ENCODE measurements at regions not wholly inside any gene's neighbourhood (a gene's known extent, or its start where the extent isn't known, plus 50 kb on each side); places are given as distances from the start of the nearest gene placed in this dataset.

- no peak for ATAC-seq
- Histone ChIP-seq H3K27ac (no peak overlapping the region), H3K36me3 (no peaks in the 10 kb centered on the region), H3K27me3 (no peaks in the 10 kb centered on the region), H3K4me1 (no peaks in the 10 kb centered on the region), H3K4me3 (no peak overlapping the region), H3K9me3 (no peaks in the 10 kb centered on the region)
- intact Hi-C loops (cut with DNase I): no loop called here
- DNase-seq: no peak
- 34 to 36% methylated on average over 4 of the region's 4 CpGs for WGBS, 2 donors
- FAIRE-seq: no peak
- TF ChIP-seq CTCF (IDR thresholded peaks at IDR 0.05): no peak
Measured at GRCh38 chr4:45004847-45005565, 278.6 kb upstream of the GNPDA2 start.

- H3K4me1 ChIP-seq: no peaks in the 10 kb centered on the region
- intact Hi-C loops (cut with DNase I): no loop called here
- no peak overlapping the region for H3K27ac ChIP-seq
- no peaks in the 10 kb centered on the region for H3K36me3 ChIP-seq
- FAIRE-seq: no peak
- no peak overlapping the region for H3K4me3 ChIP-seq
- H3K9me3 ChIP-seq: no peaks in the 10 kb centered on the region
- no peaks in the 10 kb centered on the region for H3K27me3 ChIP-seq
- 59 to 66% methylated on average over 2 of the region's 2 CpGs for WGBS, 2 donors
- ATAC-seq: no peak
- TF ChIP-seq CTCF (IDR thresholded peaks at IDR 0.05): no peak
- DNase-seq: no peak
Measured at GRCh38 chr4:45004326-45004725, 278.0 kb upstream of the GNPDA2 start.

DNA sequence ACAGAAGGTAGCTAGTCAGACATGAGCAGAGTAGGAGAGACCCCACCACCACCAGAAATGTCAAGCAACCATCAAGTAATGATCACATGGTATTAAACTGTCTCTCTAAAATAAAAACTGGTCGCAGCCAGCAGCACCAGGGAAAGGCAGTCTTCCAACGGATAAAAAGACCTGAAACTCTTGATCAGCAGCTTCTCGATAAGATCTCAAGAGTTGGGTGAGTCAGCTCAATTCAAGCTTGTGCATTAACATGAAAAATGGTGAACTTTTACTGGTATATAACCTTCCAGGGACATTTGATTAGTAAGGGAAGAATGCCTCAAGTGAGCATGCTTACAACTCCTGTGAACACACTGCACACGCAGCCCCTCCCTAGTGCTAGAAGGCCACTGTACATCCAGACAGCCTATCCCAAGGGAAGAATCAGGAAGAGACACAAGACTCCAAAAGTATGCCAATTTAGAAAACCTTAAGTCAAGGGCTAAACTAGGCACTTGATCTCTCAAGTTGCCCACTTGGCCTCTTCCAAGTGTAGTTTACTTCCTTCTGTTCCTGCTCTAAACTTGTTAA lies 270.0 kb upstream of the GNPDA2 start:
- FAIRE-seq (no peak), ATAC-seq (no peak), DNase-seq (no peak)
- Histone ChIP-seq H3K27ac (no peak overlapping the region), H3K4me1 (no peaks in the 10 kb centered on the region), H3K9me3 (no peaks in the 10 kb centered on the region), H3K4me3 (no peak overlapping the region), H3K27me3 (no peaks in the 10 kb centered on the region), H3K36me3 (no peaks in the 10 kb centered on the region)
- no peak for TF ChIP-seq CTCF (IDR thresholded peaks at IDR 0.05)
- WGBS, 2 donors: 65 to 72% methylated on average over 4 of the region's 4 CpGs
- intact Hi-C loops (cut with DNase I): no loop called here

DNA sequence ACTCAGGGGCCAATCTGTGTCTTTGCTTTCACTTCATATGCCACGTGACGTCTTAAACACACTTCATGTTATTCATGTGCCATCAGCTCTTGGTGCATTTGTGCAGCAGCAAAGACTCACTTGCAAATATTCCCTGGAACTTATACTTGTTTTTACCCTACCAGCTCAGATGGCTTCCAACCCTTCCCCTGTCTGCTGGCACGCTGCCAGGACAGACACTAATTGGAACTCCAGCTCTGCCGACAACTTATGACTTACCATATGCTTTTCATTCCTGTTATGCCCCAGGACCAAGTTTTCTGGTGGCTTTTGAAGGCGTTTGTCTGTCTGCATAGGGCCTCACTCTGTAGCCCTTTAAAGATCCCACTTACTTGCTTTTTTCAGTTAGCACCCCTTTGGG lies 261.7 kb upstream of the GNPDA2 start:
- WGBS, 2 donors: 52 to 63% methylated on average over 5 of the region's 5 CpGs
- no peak for FAIRE-seq
- Histone ChIP-seq H3K27me3 (no peaks in the 10 kb centered on the region), H3K27ac (no peak overlapping the region), H3K36me3 (no peaks in the 10 kb centered on the region), H3K4me3 (no peak overlapping the region), H3K4me1 (no peaks in the 10 kb centered on the region), H3K9me3 (no peaks in the 10 kb centered on the region)
- ATAC-seq: no peak
- intact Hi-C loops (cut with DNase I): no loop called here
- peak in 1 of 6 donors; percentile 19 for DNase-seq
- TF ChIP-seq CTCF (IDR thresholded peaks at IDR 0.05): no peak

DNA sequence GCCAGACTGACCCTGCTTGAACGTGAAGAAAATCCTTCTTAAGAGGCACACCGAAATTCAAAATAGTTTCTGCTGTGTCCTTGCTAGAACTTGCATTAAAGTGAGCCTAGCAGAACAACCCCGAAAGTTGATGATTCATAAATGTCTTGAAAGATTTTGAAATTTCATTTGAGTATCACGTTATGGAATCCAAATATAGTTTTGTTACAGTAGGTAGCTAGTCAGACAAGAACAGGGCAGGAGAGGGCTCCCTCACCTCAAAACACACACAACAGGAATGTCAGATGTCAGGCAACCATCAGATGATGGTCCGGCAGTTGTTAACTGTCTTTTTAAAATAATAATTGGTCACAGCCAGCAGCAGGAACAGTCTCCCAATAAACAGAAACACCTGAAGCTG lies 259.6 kb upstream of the GNPDA2 start:
- FAIRE-seq (no peak), DNase-seq (no peak), ATAC-seq (no peak)
- Histone ChIP-seq H3K27me3 (no peaks in the 10 kb centered on the region), H3K27ac (no peak overlapping the region), H3K4me1 (no peaks in the 10 kb centered on the region), H3K4me3 (no peak overlapping the region), H3K9me3 (no peaks in the 10 kb centered on the region), H3K36me3 (no peaks in the 10 kb centered on the region)
- WGBS, 2 donors: 46 to 58% methylated on average over 5 of the region's 5 CpGs
- intact Hi-C loops (cut with DNase I): no loop called here
- no peak for TF ChIP-seq CTCF (IDR thresholded peaks at IDR 0.05)

Measured in pancreas (tissue), 10 donors.